ENCODE measurements at regions not wholly inside any gene's neighbourhood (a gene's known extent, or its start where the extent isn't known, plus 50 kb on each side); places are given as distances from the start of the nearest gene placed in this dataset.
"Not testable (repeated sequence)": the region's sequence is repeated elsewhere in the genome, so short reads cannot be mapped to it uniquely, and the experiment has no call there.

DNA sequence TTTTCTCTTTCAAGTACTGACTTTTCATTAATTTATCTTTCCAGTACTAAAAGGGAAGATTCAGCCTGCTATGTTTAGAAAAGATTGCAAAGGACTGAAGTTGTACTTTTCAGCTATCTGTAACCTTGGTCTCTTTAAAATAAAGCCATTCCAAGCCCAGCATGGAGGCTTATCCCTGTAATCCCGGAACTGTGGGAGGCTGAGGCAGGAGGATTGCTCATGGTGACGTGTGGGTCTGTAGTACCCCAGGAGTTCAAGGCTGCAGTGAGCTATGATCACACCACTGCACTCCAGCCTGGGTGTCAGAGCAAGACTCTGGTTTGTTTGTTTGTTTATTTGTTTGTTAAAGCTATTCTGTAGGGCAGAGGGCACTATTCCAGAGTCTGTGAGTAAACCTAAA is 50.6 kb upstream of the TMEM170B start:
- DNase-seq = no peak

- no peak for DNase-seq
Measured at GRCh38 chr6:11486486-11486885, 51.1 kb upstream of the TMEM170B start.

GRCh38 chr6:11486051-11486450 is 51.5 kb upstream of the TMEM170B start:
- no peak for DNase-seq

DNA sequence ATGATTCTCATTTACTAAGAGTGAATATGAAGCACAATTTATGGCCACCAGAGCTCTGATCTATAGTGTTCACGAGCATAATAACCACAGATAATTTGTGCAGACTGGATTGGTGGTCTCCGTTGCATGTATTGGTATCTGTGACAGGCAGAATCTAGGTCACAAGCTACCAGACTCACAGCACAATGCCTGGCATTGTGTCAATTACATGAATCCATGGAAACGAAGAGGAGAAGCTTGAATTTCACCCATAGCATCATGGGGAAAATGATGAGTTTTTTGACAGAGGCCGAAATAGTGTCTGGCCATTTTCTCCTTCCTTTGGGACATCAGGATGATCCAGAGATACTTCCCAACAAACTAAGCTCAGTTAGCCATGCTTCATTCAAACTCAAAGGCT is 52.3 kb upstream of the TMEM170B start:
- no peak for DNase-seq

DNA sequence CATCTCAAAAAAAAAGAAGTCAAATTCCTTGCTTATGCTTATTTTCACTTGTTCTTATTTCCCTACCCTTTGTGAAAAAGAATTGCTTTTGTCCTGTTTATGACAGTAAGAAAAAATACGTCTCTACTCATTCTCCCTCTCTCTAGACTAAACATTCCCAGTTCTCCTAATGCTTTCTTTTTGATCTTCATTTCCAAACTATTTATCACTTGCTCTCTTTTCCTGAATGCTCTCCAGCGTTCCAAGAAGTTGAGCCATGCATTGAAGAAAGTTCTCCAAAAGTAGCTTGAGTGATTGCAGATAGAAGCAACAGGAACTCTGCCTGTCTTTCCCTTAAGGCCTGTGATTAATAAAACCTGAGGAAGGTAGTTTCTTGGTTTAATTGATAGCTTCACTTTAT is 53.1 kb upstream of the TMEM170B start:
- DNase-seq = no peak

DNA sequence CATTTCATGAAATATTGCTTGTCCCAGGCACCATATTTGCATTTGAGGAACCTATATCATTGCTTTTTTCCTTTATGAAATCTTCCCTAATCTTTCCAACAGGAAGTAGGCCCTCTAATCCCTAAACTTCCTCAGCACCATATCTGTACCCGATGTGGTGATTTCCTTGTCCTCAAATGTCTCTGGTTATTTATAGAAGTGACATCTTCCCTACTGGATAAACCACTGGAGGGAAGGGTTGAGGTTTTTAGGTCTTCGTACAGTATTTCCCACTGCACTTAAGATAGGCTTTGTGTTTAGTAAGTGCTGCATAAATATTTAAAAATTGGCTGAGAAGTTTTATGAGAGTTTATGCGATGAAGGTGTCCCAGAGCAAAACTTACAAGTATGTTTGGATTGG is 54.9 kb upstream of the TMEM170B start:
- no peak for DNase-seq

- DNase-seq = no peak
Measured at GRCh38 chr6:11480541-11480940, 57.0 kb upstream of the TMEM170B start.

DNA sequence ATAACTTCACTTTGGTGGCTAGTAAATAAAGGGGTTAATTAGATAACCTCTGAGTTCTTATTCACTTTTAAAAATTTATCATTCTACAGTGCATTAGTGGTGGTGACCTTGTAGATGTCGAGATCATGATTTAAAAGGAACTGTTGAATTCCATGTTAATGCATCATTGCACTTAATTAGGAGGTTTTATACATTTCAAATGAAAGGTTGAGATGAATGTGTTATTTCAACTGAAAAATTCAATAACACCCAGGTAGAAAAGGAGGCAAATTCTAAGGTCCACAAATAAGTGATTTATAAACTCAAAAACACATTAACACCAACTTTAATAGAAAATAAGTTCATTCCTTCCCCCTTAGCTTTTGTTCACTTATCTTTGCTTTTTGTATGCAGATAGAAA is 58.3 kb upstream of the TMEM170B start:
- DNase-seq = no peak

- DNase-seq = no peak
Measured at GRCh38 chr6:11478586-11478985, 59.0 kb upstream of the TMEM170B start.

DNA sequence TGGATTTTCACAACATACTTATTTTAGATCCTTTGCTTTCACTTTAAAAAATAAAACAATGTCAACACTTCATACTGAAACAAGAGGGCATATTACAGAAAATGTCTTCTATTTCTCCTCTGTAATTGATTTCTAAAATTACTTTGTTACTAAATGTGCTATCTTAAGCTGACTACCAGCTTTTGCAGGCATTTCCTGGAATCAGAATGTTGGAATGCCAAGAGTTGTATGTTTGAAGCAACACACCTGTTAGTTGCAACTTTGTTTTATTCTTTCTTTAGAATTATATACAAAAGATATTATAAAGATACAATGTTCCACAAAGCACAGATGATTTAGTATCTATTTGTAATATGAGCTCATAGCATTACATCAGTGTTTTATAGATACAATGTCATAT is 62.5 kb upstream of the TMEM170B start:
- DNase-seq = no peak

DNA sequence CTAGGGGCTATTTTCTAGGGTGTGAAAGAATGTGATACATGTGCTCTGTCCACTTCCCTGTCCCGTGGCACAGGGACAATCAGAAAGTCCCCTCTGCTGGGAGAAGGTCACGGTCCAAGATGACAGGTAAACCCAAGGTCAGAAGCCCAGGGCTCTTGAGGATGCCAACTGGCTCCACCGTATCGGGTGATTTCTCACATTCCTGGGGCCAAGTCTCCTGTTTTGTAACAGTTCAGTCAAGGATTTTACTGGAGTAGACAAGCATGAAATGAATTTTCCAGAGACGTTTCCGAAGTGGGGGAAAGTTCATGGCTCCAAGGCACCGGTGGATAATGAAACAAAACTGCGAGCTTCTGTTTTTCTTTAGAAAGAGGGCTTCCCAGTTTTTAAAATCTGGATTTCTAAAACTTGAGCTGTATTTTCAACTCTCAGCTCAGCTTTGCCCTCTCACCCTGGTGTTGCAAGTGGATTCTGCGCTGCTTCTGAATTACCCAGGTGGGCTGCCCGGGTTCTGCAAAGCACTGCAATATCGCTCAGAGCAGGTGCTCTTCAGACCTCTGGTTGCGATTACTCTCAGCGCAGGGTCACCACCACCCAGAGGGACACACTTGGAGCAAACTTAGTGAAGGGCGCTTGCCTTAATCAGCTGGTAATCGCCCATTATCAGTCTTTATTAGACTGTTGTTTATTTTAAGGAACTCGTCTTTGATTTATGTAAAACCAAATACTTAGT is 64.4 kb upstream of the TMEM170B start:
- DNase-seq = no peak

- no peak for DNase-seq
Measured at GRCh38 chr6:11471261-11471660, 66.3 kb upstream of the TMEM170B start.

DNA sequence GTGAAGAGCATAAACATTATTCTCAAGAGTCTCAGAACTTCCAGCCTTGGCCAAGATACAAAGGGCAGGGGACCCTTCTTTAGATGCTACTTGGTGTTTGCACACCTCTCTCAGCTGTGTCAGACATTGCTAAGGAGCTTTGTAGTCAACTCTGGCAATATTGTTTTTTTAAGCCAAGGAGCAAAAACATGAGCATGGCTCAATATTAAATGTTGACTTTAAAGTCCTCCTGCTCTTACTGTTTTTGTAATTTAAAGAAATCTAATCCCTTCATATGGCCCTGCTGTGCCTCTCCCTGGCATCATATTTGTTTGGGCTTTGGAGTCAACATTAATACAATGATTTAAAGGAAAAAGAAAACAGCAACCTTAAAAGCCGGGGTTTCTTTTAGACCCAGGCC is 67.9 kb upstream of the TMEM170B start:
- DNase-seq = no peak

DNA sequence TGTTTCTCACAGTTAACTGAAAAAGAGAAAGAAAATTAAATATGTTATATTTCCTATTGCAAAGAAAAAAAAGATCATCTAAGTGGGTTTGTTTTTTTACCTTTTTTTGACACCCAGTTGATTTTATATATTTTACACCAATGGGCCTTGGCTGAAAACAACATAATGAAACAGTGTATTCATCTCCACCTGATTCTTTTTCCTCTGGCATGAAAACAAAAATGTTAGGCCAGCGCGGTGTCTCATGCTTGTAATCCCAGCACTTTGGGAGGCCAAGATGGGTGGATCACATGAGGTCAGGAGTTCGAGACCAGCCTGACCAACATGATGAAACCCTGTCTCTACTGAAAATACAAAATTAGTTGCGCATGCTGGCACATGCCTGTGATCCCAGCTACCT is 69.3 kb upstream of the TMEM170B start:
- not testable (repeated sequence) for DNase-seq

GRCh38 chr6:11467364-11467763 is 70.2 kb upstream of the TMEM170B start:
- no peak for DNase-seq

GRCh38 chr6:11463398-11463780 is 74.2 kb upstream of the TMEM170B start:
- no peak for DNase-seq

GRCh38 chr6:11462742-11463397 is 74.7 kb upstream of the TMEM170B start:
- DNase-seq = no peak

GRCh38 chr6:11460837-11461661 is 76.5 kb upstream of the TMEM170B start:
- DNase-seq = no peak

DNA sequence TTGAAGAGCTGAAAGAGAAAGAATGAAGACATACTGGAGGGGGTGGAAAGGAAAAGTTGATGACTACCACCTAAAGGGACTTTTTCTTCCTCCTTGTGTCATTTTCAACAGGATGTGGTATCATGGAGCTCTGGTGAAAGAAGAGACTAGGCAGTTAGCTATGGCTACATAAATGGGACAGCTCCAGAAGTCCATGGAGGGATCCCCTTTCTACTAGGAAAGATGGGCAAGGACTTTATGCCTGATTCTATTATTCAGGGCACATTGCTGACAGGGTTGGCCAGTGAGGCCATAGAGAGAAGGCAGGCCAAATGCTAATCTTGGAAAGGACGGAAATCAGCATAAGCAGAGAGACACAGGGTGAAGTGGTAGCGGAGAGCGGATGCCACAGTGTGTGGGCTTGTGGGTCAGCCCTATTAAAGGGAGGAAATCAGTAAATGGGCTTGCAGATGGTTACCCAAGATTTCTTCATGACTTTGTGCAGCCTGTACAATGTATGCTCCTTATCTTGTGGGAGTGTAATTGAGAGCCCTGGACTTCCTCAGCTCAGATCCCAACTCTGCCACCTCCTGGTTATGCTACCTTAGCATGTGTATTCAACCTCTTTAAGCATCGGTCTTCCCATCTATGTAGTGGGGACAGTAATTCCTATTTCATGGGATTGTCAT is 77.4 kb upstream of the TMEM170B start:
- no peak for DNase-seq

DNA sequence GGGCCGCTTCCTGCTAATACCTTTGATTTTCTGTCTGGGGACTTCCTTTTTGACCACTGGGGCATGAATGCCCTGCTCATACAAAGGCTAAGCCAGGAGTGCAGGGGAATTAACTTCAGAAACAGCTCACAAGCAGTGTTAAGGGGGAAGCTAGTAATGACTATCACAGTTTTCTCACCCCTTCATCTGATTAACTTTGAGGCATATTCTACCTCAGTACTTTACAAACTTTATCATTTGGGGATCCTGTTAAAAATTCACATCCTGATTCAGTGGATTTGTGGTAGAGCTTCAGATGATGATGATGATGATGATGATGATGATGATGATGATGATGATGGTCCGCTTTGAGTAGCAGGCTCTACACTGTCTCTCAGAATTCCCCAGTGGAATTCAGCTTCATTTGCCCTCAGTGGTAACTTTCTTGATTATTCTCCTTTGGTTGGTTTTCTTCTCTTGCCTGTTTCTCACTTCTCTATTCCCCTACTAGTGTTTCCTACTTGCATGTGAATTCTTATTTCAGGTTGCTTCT is 78.4 kb upstream of the TMEM170B start:
- no peak for DNase-seq

DNA sequence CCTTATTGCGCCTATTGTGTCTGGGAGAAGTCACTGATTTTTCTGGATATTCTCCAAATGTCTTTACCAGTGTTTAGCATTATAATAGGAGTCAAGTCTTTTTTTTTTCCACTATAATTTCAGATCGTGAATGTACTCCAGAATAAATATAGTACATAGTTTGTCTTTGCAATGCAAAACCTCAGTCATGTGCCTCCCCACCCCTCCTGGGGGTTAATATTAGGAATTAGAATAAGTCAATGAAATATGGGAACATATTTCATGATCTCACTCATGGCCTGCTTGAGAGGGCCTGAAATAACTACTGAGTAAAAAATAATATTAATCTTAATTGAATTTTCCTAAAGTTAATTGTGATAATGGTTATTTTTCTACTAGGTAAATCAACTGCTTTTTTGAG is 79.0 kb upstream of the TMEM170B start:
- no peak for DNase-seq

- not testable (repeated sequence) for DNase-seq
Measured at GRCh38 chr6:11457422-11457821, 80.1 kb upstream of the TMEM170B start.

DNA sequence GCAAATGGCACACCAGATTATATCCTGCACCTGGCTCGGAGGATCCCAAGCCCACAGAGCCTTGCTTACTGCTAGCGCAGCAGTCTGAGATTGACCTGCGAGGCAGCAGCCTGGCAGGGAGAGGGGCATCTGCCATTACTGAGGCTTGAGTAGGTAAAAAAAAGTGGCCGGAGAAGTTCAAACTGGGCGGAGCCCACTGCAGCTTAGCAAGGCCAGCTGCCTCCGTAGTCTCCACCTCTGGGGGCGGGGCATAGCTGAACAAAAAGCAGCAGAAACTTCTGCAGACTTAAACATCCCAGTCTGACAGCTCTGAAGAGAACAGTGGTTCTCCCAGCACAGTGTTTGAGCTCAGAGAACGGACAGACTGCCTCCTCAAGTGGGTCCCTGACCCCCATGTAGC is 85.4 kb upstream of the TMEM170B start:
- DNase-seq = not testable (repeated sequence)

All from activated T-cell treated with anti-CD3 and anti-CD28 coated beads for 4 hours (primary cell).